HL-60 (cell line): ENCODE measurements at regions not wholly inside any gene's neighbourhood (a gene's known extent, or its start where the extent isn't known, plus 50 kb on each side); places are given as distances from the start of the nearest gene placed in this dataset.

Source experiments
- CTCF ChIP-seq: IDR thresholded peaks from one replicate; pipeline ENCODE4 v1.5.1; 2011; ENCODE audit warnings: low read length, control low read depth, inconsistent platforms; ENCODE audit not compliant: insufficient read depth
- REST ChIP-seq: IDR thresholded peaks from 2 replicates; pipeline ENCODE4 v1.6.1; 2012; ENCODE audit warnings: low read depth; ENCODE audit not compliant: insufficient replicate concordance

- TF ChIP-seq CTCF = no peak
- no peak for TF ChIP-seq REST
These were observed 97.4 kb downstream of the THBS2 start for GRCh38 chr6:169156108-169156792.
